HG03469 (cell line): ENCODE measurements at regions not wholly inside any gene's neighbourhood (a gene's known extent, or its start where the extent isn't known, plus 50 kb on each side); places are given as distances from the start of the nearest gene placed in this dataset.

Experiments
- ATAC-seq: cut with Tn5 transposase; IDR thresholded peaks from one replicate; pipeline ENCODE4 v1.9.1; 2021; ENCODE audit warnings: mild to moderate bottlenecking, moderate library complexity, moderate number of reproducible peaks; ENCODE audit not compliant: unreplicated experiment

- no peak for ATAC-seq
Observed at GRCh38 chr11:111194860-111195568, 50.5 kb upstream of the POU2AF2 start.

GRCh38 chr11:111193924-111194490 is 51.5 kb upstream of the POU2AF2 start:
- ATAC-seq, result no peak

GRCh38 chr11:111189466-111189865 is 56.1 kb upstream of the POU2AF2 start:
- no peak for ATAC-seq

GRCh38 chr11:111186308-111186915 is 59.1 kb upstream of the POU2AF2 start:
- ATAC-seq, result no peak

- no peak for ATAC-seq
Observed at GRCh38 chr11:111185266-111185665, 60.3 kb upstream of the POU2AF2 start.

GRCh38 chr11:111183706-111184105 is 61.8 kb upstream of the POU2AF2 start:
- no peak for ATAC-seq

- no peak for ATAC-seq
Observed at GRCh38 chr11:111179184-111179910, 66.2 kb upstream of the POU2AF2 start.

- peak; percentile 64 for ATAC-seq
Observed at GRCh38 chr11:111177037-111177871, 68.3 kb upstream of the POU2AF2 start.

- peak; percentile 34 for ATAC-seq
Observed at GRCh38 chr11:111176603-111177002, 68.9 kb upstream of the POU2AF2 start.

- ATAC-seq, result no peak
Observed at GRCh38 chr11:111173221-111173620, 72.3 kb upstream of the POU2AF2 start.

- no peak for ATAC-seq
Observed at GRCh38 chr11:111172321-111172862, 73.1 kb upstream of the POU2AF2 start.

GRCh38 chr11:111170761-111171379 is 74.7 kb upstream of the POU2AF2 start:
- no peak for ATAC-seq

- ATAC-seq, result no peak
Observed at GRCh38 chr11:111169367-111169766, 76.2 kb upstream of the POU2AF2 start.

GRCh38 chr11:111168871-111169270 is 76.7 kb upstream of the POU2AF2 start:
- no peak for ATAC-seq

- no peak for ATAC-seq
Observed at GRCh38 chr11:111167666-111168065, 77.9 kb upstream of the POU2AF2 start.

- ATAC-seq, result no peak
Observed at GRCh38 chr11:111166598-111166997, 78.9 kb upstream of the POU2AF2 start.

- ATAC-seq, result no peak
Observed at GRCh38 chr11:111162305-111162704, 83.2 kb upstream of the POU2AF2 start.

GRCh38 chr11:111157571-111157970 is 88.0 kb upstream of the POU2AF2 start:
- no peak for ATAC-seq

- ATAC-seq, result no peak
Observed at GRCh38 chr11:111155021-111155420, 90.5 kb upstream of the POU2AF2 start.

- no peak for ATAC-seq
Observed at GRCh38 chr11:111153194-111153593, 92.3 kb upstream of the POU2AF2 start.
